Trophoblast cell (in vitro differentiated cells and primary cell): ENCODE measurements at regions not wholly inside any gene's neighbourhood (a gene's known extent, or its start where the extent isn't known, plus 50 kb on each side); places are given as distances from the start of the nearest gene placed in this dataset.

Source experiments
- DNase-seq, 2 donors: peaks; one replicate each; pipeline ENCODE4 v3.0.0-alpha.2; 2016
- H2AFZ ChIP-seq: 2 replicates; pipeline ENCODE4 v1.6.1; 2013; ENCODE audit warnings: low read length, moderate library complexity, mild to moderate bottlenecking; ENCODE audit not compliant: insufficient read depth, poor library complexity
- H2AK5ac ChIP-seq: 2 replicates; pipeline ENCODE4 v1.6.1; 2013; ENCODE audit warnings: mild to moderate bottlenecking, low read length
- H2BK120ac ChIP-seq: 2 replicates; pipeline ENCODE4 v1.6.1; 2013; ENCODE audit warnings: low read length, mild to moderate bottlenecking, moderate library complexity; ENCODE audit not compliant: insufficient read depth, poor library complexity
- H2BK12ac ChIP-seq: 2 replicates; pipeline ENCODE4 v1.6.1; 2013; ENCODE audit warnings: mild to moderate bottlenecking, low read length, moderate library complexity
- H2BK5ac ChIP-seq: 2 replicates; pipeline ENCODE4 v1.6.1; 2013; ENCODE audit warnings: low read length, low read depth, moderate library complexity, mild to moderate bottlenecking; ENCODE audit not compliant: poor library complexity
- H3K14ac ChIP-seq: 2 replicates; pipeline ENCODE4 v1.6.1; 2013; ENCODE audit warnings: mild to moderate bottlenecking, low read length
- H3K18ac ChIP-seq: 2 replicates; pipeline ENCODE4 v1.6.1; 2013; ENCODE audit warnings: mild to moderate bottlenecking, low read length
- H3K23ac ChIP-seq: 2 replicates; pipeline ENCODE4 v1.6.1; 2013; ENCODE audit warnings: low read length
- H3K27ac ChIP-seq: 2 replicates; pipeline ENCODE4 v1.5.1; 2013; ENCODE audit warnings: low read depth, mild to moderate bottlenecking, inconsistent platforms, low read length, moderate library complexity
- H3K27me3 ChIP-seq: 2 replicates; pipeline ENCODE4 v1.6.1; 2013; ENCODE audit warnings: inconsistent platforms, mild to moderate bottlenecking, low read length, moderate library complexity; ENCODE audit not compliant: insufficient read depth
- H3K36me3 ChIP-seq, 2 experiments: 1 replicate in 1 of 2; 2 replicates in 1 of 2; pipeline ENCODE4 v1.6.1; 2013; ENCODE audit warnings: low read length in 2 of 2, mild to moderate bottlenecking in 2 of 2, moderate library complexity in 1 of 2; ENCODE audit not compliant: insufficient read depth in 2 of 2, control insufficient read depth in 1 of 2
- H3K4ac ChIP-seq: 2 replicates; pipeline ENCODE4 v1.6.1; 2013; ENCODE audit warnings: low read depth, mild to moderate bottlenecking, low read length, moderate library complexity
- H3K4me1 ChIP-seq, 2 experiments: 1 replicate in 1 of 2; 2 replicates in 1 of 2; pipeline ENCODE4 v1.6.1; 2013; ENCODE audit warnings: low read length in 2 of 2, mild to moderate bottlenecking in 2 of 2, moderate library complexity in 1 of 2; ENCODE audit not compliant: insufficient read depth in 2 of 2, control insufficient read depth in 1 of 2
- H3K4me2 ChIP-seq: 2 replicates; pipeline ENCODE4 v1.6.1; 2013; ENCODE audit warnings: inconsistent platforms, mild to moderate bottlenecking, low read length, moderate library complexity
- H3K4me3 ChIP-seq: 2 replicates; pipeline ENCODE4 v1.5.1; 2013; ENCODE audit warnings: mild to moderate bottlenecking, low read depth, low read length, inconsistent platforms
- H3K79me1 ChIP-seq: one replicate; pipeline ENCODE4 v1.6.1; 2013; ENCODE audit warnings: low read length
- H3K79me2 ChIP-seq: 2 replicates; pipeline ENCODE4 v1.6.1; 2013; ENCODE audit warnings: low read length, mild to moderate bottlenecking; ENCODE audit not compliant: control insufficient read depth, insufficient read depth, poor library complexity
- H3K9ac ChIP-seq: 2 replicates; pipeline ENCODE4 v1.6.1; 2013; ENCODE audit warnings: mild to moderate bottlenecking, low read length
- H3K9me3 ChIP-seq: 2 replicates; pipeline ENCODE4 v1.6.1; 2013; ENCODE audit warnings: low read depth, mild to moderate bottlenecking, control low read depth, inconsistent platforms, low read length; ENCODE audit not compliant: insufficient read depth
- H4K12ac ChIP-seq: 2 replicates; pipeline ENCODE4 v1.6.1; 2013; ENCODE audit warnings: low read depth, mild to moderate bottlenecking, low read length, moderate library complexity
- H4K8ac ChIP-seq: 2 replicates; pipeline ENCODE4 v1.6.1; 2013; ENCODE audit warnings: low read depth, mild to moderate bottlenecking, low read length, moderate library complexity
- H4K91ac ChIP-seq: one replicate; pipeline ENCODE4 v1.6.1; 2013; ENCODE audit warnings: low read depth, mild to moderate bottlenecking, low read length, moderate library complexity
- WGBS: extraction: QIAGEN DNeasy Blood & Tissue Kit; methylation state at CpG from one replicate; pipeline ENCODE4 v1.1.7; 2013; ENCODE audit warnings: missing lambda C conversion rate; ENCODE audit not compliant: insufficient read length, insufficient coverage; ENCODE audit errors: extremely low coverage; 5-methylcytosine and 5-hydroxymethylcytosine counted together

- no CpG with 5 or more reads among the region's 2 CpGs for WGBS
- Histone ChIP-seq H3K4me2 (no peak overlapping the region), H2AK5ac (no peak overlapping the region), H3K4me3 (no peak overlapping the region), H4K91ac (no peak overlapping the region), H2BK12ac (no peak overlapping the region), H3K79me1 (no peaks in the 10 kb centered on the region), H3K27ac (no peak overlapping the region), H3K9ac (no peak overlapping the region), H3K79me2 (no peaks in the 10 kb centered on the region), H3K18ac (no peak overlapping the region), H2AFZ (no peak overlapping the region), H3K27me3 (no peaks in the 10 kb centered on the region), H4K8ac (no peak overlapping the region), H3K23ac (no peak overlapping the region), H2BK5ac (no peak overlapping the region), H3K4ac (no peak overlapping the region), H3K36me3 (no peaks in the 10 kb centered on the region), H3K9me3 (no peaks in the 10 kb centered on the region), H4K12ac (no peak overlapping the region), H3K14ac (no peak overlapping the region), H3K4me1 (no peaks in the 10 kb centered on the region), H2BK120ac (no peak overlapping the region)
- DNase-seq: no peak
These were observed 283.8 kb downstream of the OMA1 start for GRCh38 chr1:58262702-58263101.

- Histone ChIP-seq H2AFZ (no peak overlapping the region), H3K14ac (no peak overlapping the region), H2BK12ac (no peak overlapping the region), H3K27ac (no peak overlapping the region), H3K4me3 (no peak overlapping the region), H3K36me3 (no peaks in the 10 kb centered on the region), H4K8ac (no peak overlapping the region), H2BK120ac (no peak overlapping the region), H3K79me2 (no peaks in the 10 kb centered on the region), H3K23ac (no peak overlapping the region), H3K79me1 (no peaks in the 10 kb centered on the region), H3K9me3 (no peaks in the 10 kb centered on the region), H3K4me2 (no peak overlapping the region), H3K27me3 (no peaks in the 10 kb centered on the region), H3K18ac (no peak overlapping the region), H3K4me1 (no peaks in the 10 kb centered on the region), H2AK5ac (no peak overlapping the region), H3K9ac (no peak overlapping the region), H2BK5ac (no peak overlapping the region), H3K4ac (no peak overlapping the region), H4K91ac (no peak overlapping the region), H4K12ac (no peak overlapping the region)
- no peak for DNase-seq
- WGBS: no CpG with 5 or more reads among the region's 10 CpGs
These were observed 288.4 kb downstream of the OMA1 start for GRCh38 chr1:58258082-58258481.

GRCh38 chr1:58257003-58257402, 289.5 kb downstream of the OMA1 start:
- Histone ChIP-seq H3K23ac (no peak overlapping the region), H4K8ac (no peak overlapping the region), H2AK5ac (no peak overlapping the region), H2BK12ac (no peak overlapping the region), H3K36me3 (no peaks in the 10 kb centered on the region), H3K4ac (no peak overlapping the region), H3K9me3 (no peaks in the 10 kb centered on the region), H4K12ac (no peak overlapping the region), H3K4me1 (no peaks in the 10 kb centered on the region), H2AFZ (no peak overlapping the region), H3K14ac (no peak overlapping the region), H2BK120ac (no peak overlapping the region), H3K4me3 (no peak overlapping the region), H3K27ac (no peak overlapping the region), H4K91ac (no peak overlapping the region), H3K79me1 (no peaks in the 10 kb centered on the region), H3K9ac (no peak overlapping the region), H3K27me3 (no peaks in the 10 kb centered on the region), H3K79me2 (no peaks in the 10 kb centered on the region), H3K4me2 (no peak overlapping the region), H2BK5ac (no peak overlapping the region), H3K18ac (no peak overlapping the region)
- no peak for DNase-seq
- WGBS: no CpG with 5 or more reads among the region's 1 CpG

- Histone ChIP-seq H4K12ac (no peak overlapping the region), H3K4ac (no peak overlapping the region)
These were observed 290.0 kb downstream of the OMA1 start for GRCh38 chr1:58256546-58256945.

More at GRCh38 chr1:58256546-58256945, 290.0 kb downstream of the OMA1 start:
- Histone ChIP-seq H3K36me3 (no peaks in the 10 kb centered on the region), H3K79me2 (no peaks in the 10 kb centered on the region), H3K27me3 (no peaks in the 10 kb centered on the region), H4K8ac (no peak overlapping the region), H3K9me3 (no peaks in the 10 kb centered on the region), H3K27ac (no peak overlapping the region), H3K4me1 (no peaks in the 10 kb centered on the region), H2AK5ac (no peak overlapping the region), H2AFZ (no peak overlapping the region), H3K23ac (no peak overlapping the region), H3K18ac (no peak overlapping the region), H3K4me2 (no peak overlapping the region), H4K91ac (no peak overlapping the region), H3K14ac (no peak overlapping the region), H2BK120ac (no peak overlapping the region), H2BK5ac (no peak overlapping the region), H3K4me3 (no peak overlapping the region), H3K9ac (no peak overlapping the region), H2BK12ac (no peak overlapping the region), H3K79me1 (no peaks in the 10 kb centered on the region)
- DNase-seq: no peak
- WGBS: no CpG with 5 or more reads among the region's 3 CpGs
